GM18868 (cell line): ENCODE measurements at regions not wholly inside any gene's neighbourhood (a gene's known extent, or its start where the extent isn't known, plus 50 kb on each side); places are given as distances from the start of the nearest gene placed in this dataset.
"Not testable (repeated sequence)": the region's sequence is repeated elsewhere in the genome, so short reads cannot be mapped to it uniquely, and the experiment has no call there.

Experiments
- ATAC-seq: cut with Tn5 transposase; IDR thresholded peaks from one replicate; pipeline ENCODE4 v1.9.1; 2021; ENCODE audit warnings: mild to moderate bottlenecking, moderate library complexity; ENCODE audit not compliant: unreplicated experiment

DNA sequence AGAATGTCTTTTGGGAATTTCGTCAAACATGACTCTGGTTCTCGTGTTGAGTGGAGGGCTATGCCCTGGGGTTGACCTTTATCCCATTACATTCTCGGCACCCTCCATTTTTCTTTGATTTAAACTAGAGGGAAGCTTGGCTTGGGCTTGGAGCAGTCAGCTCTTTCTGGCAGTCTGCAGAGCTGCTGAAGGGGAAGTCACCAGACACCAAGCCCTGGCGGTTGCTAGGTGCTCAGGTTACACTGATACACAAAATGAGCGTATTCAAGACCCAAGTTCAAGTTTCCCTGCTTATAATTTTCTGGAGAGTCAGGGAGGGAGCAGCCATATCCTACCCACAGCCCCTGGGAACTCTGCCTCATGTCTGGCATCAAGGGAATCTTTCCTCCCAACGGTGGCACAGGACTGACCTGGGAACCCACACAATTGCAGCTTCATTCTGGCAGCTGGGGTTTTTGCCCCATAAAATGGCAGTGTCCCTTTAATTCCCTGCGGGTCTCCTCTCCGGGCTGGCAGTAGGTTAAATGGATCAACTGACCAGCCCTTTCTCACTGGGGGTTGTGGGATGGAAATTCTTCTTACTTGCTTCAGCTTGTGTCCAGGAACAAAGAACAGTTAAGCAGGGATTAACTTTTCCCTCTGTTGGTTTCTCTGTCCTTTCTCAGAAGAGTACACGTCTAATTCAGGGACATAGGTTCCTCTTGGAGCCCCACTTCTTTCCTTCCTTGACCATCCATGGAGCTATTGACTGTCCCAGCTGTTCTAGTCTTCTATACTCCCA lies 110.0 kb upstream of the DLG1 start:
- no peak for ATAC-seq

DNA sequence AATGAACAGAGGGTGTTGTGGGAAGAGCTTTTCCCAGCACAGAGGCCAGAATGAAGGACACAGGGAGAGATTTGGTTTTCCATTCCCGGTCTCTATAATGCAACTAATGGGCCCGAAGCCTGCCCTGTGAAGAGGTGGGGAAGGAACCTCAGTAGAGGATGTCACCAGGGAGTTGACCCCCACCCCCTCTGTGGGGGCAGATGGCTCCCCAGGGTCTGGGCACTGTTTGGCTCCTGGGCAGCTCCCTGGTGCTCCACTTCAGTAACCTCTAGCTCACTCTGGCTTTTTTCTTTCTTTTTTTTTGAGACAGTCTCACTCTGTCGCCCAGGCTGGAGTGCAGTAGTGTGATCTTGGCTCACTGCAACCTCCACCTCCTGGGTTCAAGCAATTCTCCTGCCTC lies 109.1 kb upstream of the DLG1 start:
- ATAC-seq = no peak

GRCh38 chr3:197407053-197407452 lies 108.6 kb upstream of the DLG1 start:
- ATAC-seq = no peak

DNA sequence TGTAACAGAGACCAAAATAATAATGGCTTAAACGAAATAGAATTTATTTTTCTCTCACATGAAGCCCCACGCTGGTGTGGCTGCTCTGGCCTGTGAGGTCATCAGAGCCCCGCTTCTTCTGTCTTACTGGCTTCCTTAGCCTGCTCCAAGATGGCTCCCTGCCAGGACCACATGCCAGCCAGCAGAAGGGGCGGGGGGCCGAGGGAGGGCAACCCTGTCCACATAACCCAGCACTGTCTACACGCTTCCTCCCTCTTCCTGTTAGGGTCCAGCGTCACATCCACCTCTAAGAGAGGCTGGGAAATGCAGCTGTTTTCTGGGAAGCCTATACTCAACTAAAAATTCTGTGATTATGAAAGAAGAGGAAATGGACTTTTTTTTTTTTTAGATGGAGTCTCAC lies 107.9 kb upstream of the DLG1 start:
- ATAC-seq = no peak

DNA sequence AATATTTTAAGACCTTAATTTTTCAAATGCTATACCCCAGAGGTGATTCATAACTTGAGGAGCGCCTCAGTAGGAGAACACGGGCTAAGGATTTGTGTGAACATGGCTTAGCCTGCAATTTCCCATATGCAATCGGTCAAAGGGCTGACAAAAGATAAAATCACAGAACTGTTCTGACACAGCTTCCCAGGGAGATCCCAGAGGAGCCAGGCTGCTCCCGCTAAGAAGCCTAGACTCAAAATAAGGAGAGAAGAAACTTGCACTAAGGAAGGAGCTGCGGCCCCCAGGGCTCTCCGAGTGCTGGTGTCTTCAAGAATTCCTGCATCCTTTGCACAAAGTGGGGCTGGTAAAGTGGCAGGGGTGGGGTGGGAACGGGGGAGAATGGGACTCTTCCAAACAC lies 106.3 kb upstream of the DLG1 start:
- no peak for ATAC-seq

- no peak for ATAC-seq
Measured at GRCh38 chr3:197404030-197404429, 105.6 kb upstream of the DLG1 start.

DNA sequence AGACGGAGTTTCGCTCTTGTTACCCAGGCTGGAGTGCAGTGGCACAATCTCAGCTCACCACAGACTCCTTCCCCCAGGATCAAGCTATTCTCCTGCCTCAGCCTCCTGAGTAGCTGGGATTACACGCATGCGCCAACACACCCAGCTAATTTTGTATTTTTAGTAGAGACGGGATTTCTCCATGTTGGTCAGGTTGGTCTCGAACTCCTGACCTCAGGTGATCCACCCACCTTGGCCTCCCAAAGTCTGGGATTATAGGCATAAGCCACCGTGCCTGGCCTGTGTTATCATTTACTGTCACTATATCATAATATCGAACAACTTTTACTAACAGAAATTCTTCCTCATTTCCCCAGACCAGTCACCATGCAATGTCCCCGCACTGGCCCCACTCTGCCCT lies 104.0 kb upstream of the DLG1 start:
- ATAC-seq = not testable (repeated sequence)

DNA sequence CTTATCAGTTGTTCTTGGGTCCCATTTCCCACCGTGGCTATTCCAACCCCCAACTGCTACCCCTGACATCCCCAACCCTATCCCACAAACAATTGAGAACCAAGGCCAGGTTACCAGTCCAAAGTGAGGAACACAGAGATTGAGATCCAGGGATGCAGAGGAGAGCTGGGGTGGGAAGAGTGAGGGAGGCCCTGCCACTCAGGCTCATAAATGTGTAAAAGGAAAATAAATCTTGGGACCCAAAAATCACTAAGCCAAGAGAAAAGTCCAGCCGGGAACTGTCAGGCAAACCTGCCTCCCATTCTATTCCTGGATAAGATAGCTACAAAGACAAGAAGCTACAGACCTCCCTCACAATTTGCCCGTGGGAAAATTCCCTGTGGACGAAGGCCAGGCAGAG lies 101.1 kb upstream of the DLG1 start:
- ATAC-seq = no peak

GRCh38 chr3:197398286-197398878 lies 100.0 kb upstream of the DLG1 start:
- ATAC-seq = no peak

DNA sequence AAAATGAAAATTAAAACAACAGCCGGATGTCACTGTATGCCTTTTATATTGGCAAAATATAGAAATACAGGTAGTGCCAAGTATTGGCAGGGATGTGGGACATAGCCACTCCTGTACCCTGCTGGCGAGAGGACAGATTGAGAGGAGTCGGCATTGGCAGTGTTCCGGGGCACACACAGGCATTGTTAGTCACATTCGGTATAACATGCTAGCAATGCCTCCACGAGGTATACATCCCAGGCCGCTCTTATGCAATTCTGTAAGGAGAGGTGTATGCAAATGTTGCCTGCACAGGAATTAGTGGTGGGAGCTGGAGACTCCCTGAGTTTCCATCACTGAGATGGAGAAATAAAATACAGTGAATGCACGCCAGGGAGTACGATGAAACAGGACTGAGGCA lies 99.4 kb upstream of the DLG1 start:
- ATAC-seq = no peak

- ATAC-seq = peak; percentile 96
Measured at GRCh38 chr3:197394464-197395321, 96.3 kb upstream of the DLG1 start.

GRCh38 chr3:197394126-197394463 lies 95.7 kb upstream of the DLG1 start:
- ATAC-seq = peak; percentile 36

- no peak for ATAC-seq
Measured at GRCh38 chr3:197393711-197394110, 95.3 kb upstream of the DLG1 start.

GRCh38 chr3:197392961-197393360 lies 94.5 kb upstream of the DLG1 start:
- ATAC-seq = no peak

DNA sequence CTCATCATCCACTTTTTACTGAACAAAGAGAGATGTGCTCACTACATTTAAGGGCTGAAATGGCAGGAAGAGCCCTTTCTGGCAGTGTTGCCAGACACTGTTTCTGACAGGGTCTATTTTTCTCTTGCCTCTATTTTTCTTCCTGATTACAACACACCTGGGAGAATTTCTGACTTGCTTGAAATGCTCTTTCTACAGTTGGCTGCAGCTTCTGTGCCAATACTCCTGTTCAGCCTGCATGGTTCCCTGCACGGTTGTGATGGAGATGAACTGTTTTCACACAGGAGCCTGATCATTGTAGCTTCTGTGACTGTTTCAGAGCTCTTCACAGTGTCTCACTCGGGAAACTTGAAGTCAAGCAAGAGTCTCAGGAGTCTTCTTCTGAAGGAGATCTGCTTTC lies 83.0 kb upstream of the DLG1 start:
- ATAC-seq = no peak

GRCh38 chr3:197380786-197381185 lies 82.4 kb upstream of the DLG1 start:
- ATAC-seq = no peak

- no peak for ATAC-seq
Measured at GRCh38 chr3:197378985-197379718, 80.7 kb upstream of the DLG1 start.

DNA sequence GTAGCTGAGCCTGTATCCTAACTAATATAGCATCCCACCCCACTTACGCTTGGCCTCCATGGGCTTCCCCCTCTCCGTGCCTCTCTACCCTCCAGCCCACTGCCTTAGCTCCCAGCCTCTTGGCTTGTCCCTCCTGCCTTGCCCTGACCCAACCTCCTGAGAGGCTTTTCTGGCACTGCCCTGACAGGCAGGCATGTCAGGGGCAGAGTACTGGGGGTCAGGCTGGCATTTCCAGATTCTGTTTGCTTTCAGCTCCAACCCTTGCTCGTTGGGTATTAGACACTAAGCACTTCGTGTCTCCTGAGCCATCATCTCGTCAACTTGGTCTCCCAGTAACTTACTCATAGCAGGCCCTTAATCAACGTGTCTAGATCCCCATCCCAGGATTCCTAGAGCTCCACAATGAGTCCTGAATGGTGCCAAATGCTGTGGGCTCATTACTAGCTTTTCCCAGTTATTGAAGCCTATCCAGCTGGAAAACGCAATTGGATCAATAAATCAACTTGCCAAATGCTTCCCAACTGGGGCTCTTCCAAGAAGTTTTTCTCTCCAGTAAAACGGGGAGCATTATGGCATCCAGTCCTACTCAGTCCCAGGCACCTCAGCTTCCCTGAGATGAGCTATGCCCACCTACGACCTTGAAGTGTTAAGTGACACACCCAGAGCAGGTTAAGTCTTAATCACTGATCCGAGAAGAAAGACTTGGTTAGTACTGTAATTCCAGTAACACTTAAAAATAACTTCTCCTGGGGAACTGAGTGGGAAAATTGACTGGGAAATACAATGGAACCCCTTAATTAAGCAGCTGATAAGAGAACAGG lies 78.5 kb upstream of the DLG1 start:
- no peak for ATAC-seq

GRCh38 chr3:197376020-197376419 lies 77.6 kb upstream of the DLG1 start:
- no peak for ATAC-seq

GRCh38 chr3:197375001-197375441 lies 76.6 kb upstream of the DLG1 start:
- no peak for ATAC-seq
